Spleen (tissue), 11 donors: ENCODE measurements at regions not wholly inside any gene's neighbourhood (a gene's known extent, or its start where the extent isn't known, plus 50 kb on each side); places are given as distances from the start of the nearest gene placed in this dataset.

Source experiments
- DNase-seq: peaks from one replicate; pipeline ENCODE4 v3.0.0-alpha.2; 2020
- H3K27ac ChIP-seq, 8 donors: fragments of 200-600 bp; sonication (generic) in 7 of 8; 1 replicate in 4 of 8; 2 replicates in 4 of 8; pipeline versions ENCODE4 v1.5.0 to v1.8.0; 2016 to 2021; ENCODE audit warnings: inconsistent platforms in 4 of 8, mild to moderate bottlenecking in 4 of 8, moderate library complexity in 1 of 8
- H3K27me3 ChIP-seq, 7 donors: fragments of 200-600 bp; sonication (generic) in 6 of 7; replicated peaks in 1 of 7; 1 replicate in 4 of 7; 2 replicates in 3 of 7; pipeline versions ENCODE4 v1.5.0 to v1.8.0; 2016 to 2021; ENCODE audit warnings: inconsistent platforms in 3 of 7, mild to moderate bottlenecking in 1 of 7
- H3K36me3 ChIP-seq, 6 donors: fragments of 200-600 bp; sonication (generic) in 5 of 6; 1 replicate in 4 of 6; 2 replicates in 2 of 6; pipeline versions ENCODE4 v1.5.0 to v1.8.0; 2016 to 2021; ENCODE audit warnings: inconsistent platforms in 2 of 6
- H3K4me1 ChIP-seq, 6 donors: fragments of 200-600 bp; sonication (generic) in 5 of 6; 1 replicate in 3 of 6; 2 replicates in 3 of 6; pipeline versions ENCODE4 v1.5.0 to v1.8.0; 2016 to 2021; ENCODE audit warnings: inconsistent platforms in 3 of 6
- H3K4me3 ChIP-seq, 8 donors: fragments of 200-600 bp; sonication (generic) in 7 of 8; 1 replicate in 4 of 8; 2 replicates in 4 of 8; pipeline versions ENCODE4 v1.5.0 to v1.8.0; 2016 to 2021; ENCODE audit warnings: inconsistent platforms in 4 of 8, mild to moderate bottlenecking in 4 of 8, moderate library complexity in 2 of 8
- H3K9me3 ChIP-seq, 8 donors: fragments of 200-600 bp; sonication (generic) in 7 of 8; 1 replicate in 4 of 8; 2 replicates in 4 of 8; pipeline versions ENCODE4 v1.5.0 to v1.8.0; 2016 to 2021; ENCODE audit warnings: inconsistent platforms in 4 of 8
- POLR2A ChIP-seq, 3 donors: fragments of 450-650 bp; IDR thresholded peaks; one replicate each; pipeline ENCODE4 v1.5.1; 2017; ENCODE audit warnings: antibody characterized with exemption in 3 of 3, mild to moderate bottlenecking in 1 of 3
- POLR2AphosphoS5 ChIP-seq, 3 donors: sonication (generic); formaldehyde crosslinking; IDR thresholded peaks; one replicate each; pipeline ENCODE4 v1.5.1; 2017; ENCODE audit warnings: antibody characterized with exemption in 3 of 3
- WGBS, 5 donors: extraction: QIAGEN DNeasy Blood & Tissue Kit in 3 of 5; methylation state at CpG; one replicate each; pipeline versions ENCODE4 v1.1.5 to v1.1.7; 2013 to 2018; 5-methylcytosine and 5-hydroxymethylcytosine counted together
- intact Hi-C: fragments of 100-400 bp; cut with DNase I; formaldehyde crosslinking; loops from one replicate; pipeline ENCODE4 v1.15.0; 2023; ENCODE audit warnings: low total_unique reads
- TF ChIP-seq, protein P1 (sequence below), 11 experiments: fragments of 200-600 bp in 7 of 11; fragments of 450-650 bp in 4 of 11; sonication (generic) in 4 of 11; IDR thresholded peaks in 8 of 11; conservative IDR thresholded peaks in 3 of 11; 1 replicate in 7 of 11; 2 replicates in 4 of 11; pipeline versions ENCODE4 v1.4.0 to v1.8.0; 2016 to 2021; ENCODE audit warnings: antibody characterized with exemption in 11 of 11, inconsistent platforms in 4 of 11, mild to moderate bottlenecking in 1 of 11
- donor health status: healthy with polysubstance abuse.
- donor health status: DM: no; HTN: no; CAD: no; lungs with moderate emphysema.
- donor health status: DM: no; HTN: no; CAD: no.
- donor health status: Bipolar disorder and iron deficiency.
- donor health status: healthy.
- donor health status: DM: no; HTN: no; CAD: no.
- donor health status: DM: yes; HTN: yes; CAD: no.

GRCh38 chr13:44079413-44080205 lies 199.9 kb downstream of the LACC1 start:
- Histone ChIP-seq H3K27ac (no peak overlapping the region), H3K4me3 (no peak overlapping the region), H3K9me3 (peaks cover 0 to 8% (median 0%) of the 10 kb centered on the region in 8 donors), H3K27me3 (no peaks in the 10 kb centered on the region), H3K4me1 (no peaks in the 10 kb centered on the region), H3K36me3 (no peaks in the 10 kb centered on the region)
- DNase-seq, result no peak
- TF ChIP-seq POLR2A (IDR thresholded peaks at IDR 0.05) (no peak), POLR2AphosphoS5 (IDR thresholded peaks at IDR 0.05) (no peak)
- TF ChIP-seq, protein P1, sequence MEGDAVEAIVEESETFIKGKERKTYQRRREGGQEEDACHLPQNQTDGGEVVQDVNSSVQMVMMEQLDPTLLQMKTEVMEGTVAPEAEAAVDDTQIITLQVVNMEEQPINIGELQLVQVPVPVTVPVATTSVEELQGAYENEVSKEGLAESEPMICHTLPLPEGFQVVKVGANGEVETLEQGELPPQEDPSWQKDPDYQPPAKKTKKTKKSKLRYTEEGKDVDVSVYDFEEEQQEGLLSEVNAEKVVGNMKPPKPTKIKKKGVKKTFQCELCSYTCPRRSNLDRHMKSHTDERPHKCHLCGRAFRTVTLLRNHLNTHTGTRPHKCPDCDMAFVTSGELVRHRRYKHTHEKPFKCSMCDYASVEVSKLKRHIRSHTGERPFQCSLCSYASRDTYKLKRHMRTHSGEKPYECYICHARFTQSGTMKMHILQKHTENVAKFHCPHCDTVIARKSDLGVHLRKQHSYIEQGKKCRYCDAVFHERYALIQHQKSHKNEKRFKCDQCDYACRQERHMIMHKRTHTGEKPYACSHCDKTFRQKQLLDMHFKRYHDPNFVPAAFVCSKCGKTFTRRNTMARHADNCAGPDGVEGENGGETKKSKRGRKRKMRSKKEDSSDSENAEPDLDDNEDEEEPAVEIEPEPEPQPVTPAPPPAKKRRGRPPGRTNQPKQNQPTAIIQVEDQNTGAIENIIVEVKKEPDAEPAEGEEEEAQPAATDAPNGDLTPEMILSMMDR (IDR thresholded peaks at IDR 0.05 in 8 of 11, conservative IDR thresholded peaks at IDR 0.05 in 3 of 11), result no peak
- WGBS, 5 donors, result 68 to 85% (median 71%) methylated on average over 11 of the region's 11 CpGs
- intact Hi-C loops, result no loop called here

DNA sequence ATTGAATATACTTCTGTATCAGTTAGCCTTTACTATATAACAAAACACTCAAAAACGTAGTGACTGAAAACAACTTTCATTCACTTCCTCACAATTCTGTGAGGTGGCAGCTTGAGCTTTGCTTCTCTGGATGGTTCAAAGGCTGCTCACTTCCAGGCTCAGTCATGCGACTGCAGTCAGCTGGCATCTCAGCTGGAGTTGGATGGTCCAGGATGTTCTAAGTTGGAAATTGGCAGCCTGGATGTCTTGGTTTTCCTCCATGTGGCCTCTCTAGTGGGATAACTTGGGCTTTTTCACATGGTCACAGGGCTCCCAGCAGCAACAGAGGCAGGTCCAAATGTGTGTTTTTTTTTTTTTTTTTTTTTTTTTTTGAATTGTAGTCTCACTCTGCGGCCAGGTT lies 204.4 kb downstream of the LACC1 start:
- H3K27me3 ChIP-seq, result no peaks in the 10 kb centered on the region
- intact Hi-C loops, result no loop called here
- H3K36me3 ChIP-seq, result no peaks in the 10 kb centered on the region
- DNase-seq, result no peak
- TF ChIP-seq POLR2AphosphoS5 (IDR thresholded peaks at IDR 0.05), result no peak
- TF ChIP-seq, protein P1 (IDR thresholded peaks at IDR 0.05 in 8 of 11, conservative IDR thresholded peaks at IDR 0.05 in 3 of 11), result no peak
- TF ChIP-seq POLR2A (IDR thresholded peaks at IDR 0.05), result no peak
- WGBS, 5 donors, result 86 to 91% (median 89%) methylated on average over 3 of the region's 3 CpGs
- H3K9me3 ChIP-seq, result peaks cover 0 to 8% (median 0%) of the 10 kb centered on the region in 8 donors
- H3K27ac ChIP-seq, result no peak overlapping the region
- peaks cover 0 to 3% (median 0%) of the 10 kb centered on the region in 6 donors for H3K4me1 ChIP-seq
- H3K4me3 ChIP-seq, result no peak overlapping the region

- intact Hi-C loops, result no loop called here
- no peak for DNase-seq
- 90 to 98% (median 92%) methylated on average over 1 of the region's 1 CpG for WGBS, 5 donors
- Histone ChIP-seq H3K4me1 (peaks cover 0 to 8% (median 0%) of the 10 kb centered on the region in 6 donors), H3K36me3 (no peaks in the 10 kb centered on the region), H3K27ac (no peak overlapping the region), H3K9me3 (peaks cover 0 to 8% (median 0%) of the 10 kb centered on the region in 8 donors), H3K27me3 (no peaks in the 10 kb centered on the region), H3K4me3 (no peak overlapping the region)
- TF ChIP-seq POLR2AphosphoS5 (IDR thresholded peaks at IDR 0.05) (no peak), POLR2A (IDR thresholded peaks at IDR 0.05) (no peak)
- TF ChIP-seq, protein P1 (IDR thresholded peaks at IDR 0.05 in 8 of 11, conservative IDR thresholded peaks at IDR 0.05 in 3 of 11), result no peak
These were observed 206.7 kb downstream of the LACC1 start for GRCh38 chr13:44086389-44086788.

GRCh38 chr13:44088411-44088810 lies 208.7 kb downstream of the LACC1 start:
- no peak for TF ChIP-seq POLR2A (IDR thresholded peaks at IDR 0.05)
- no peak for TF ChIP-seq POLR2AphosphoS5 (IDR thresholded peaks at IDR 0.05)
- TF ChIP-seq, protein P1 (IDR thresholded peaks at IDR 0.05 in 8 of 11, conservative IDR thresholded peaks at IDR 0.05 in 3 of 11), result no peak
- intact Hi-C loops, result no loop called here
- 60 to 83% (median 76%) methylated on average over 3 to 4 of the region's 4 CpGs for WGBS, 5 donors

More at GRCh38 chr13:44088411-44088810, 208.7 kb downstream of the LACC1 start:
- Histone ChIP-seq H3K4me1 (peaks cover 0 to 8% (median 0%) of the 10 kb centered on the region in 6 donors), H3K9me3 (no peaks in the 10 kb centered on the region), H3K27ac (no peak overlapping the region), H3K36me3 (no peaks in the 10 kb centered on the region), H3K27me3 (no peaks in the 10 kb centered on the region), H3K4me3 (no peak overlapping the region)
- DNase-seq, result no peak
